Endothelial cell (in vitro differentiated cells): ENCODE measurements at regions not wholly inside any gene's neighbourhood (a gene's known extent, or its start where the extent isn't known, plus 50 kb on each side); places are given as distances from the start of the nearest gene placed in this dataset.

Source experiments
- DNase-seq: peaks from one replicate; pipeline ENCODE4 v3.0.0; 2021; ENCODE audit warnings: low spot score
- H3K27ac Mint-ChIP-seq: one replicate; pipeline ENCODE4 v1.8.0; 2021; ENCODE audit warnings: mixed read lengths, inconsistent platforms; ENCODE audit not compliant: unreplicated experiment
- H3K27me3 Mint-ChIP-seq: one replicate; pipeline ENCODE4 v1.8.0; 2021; ENCODE audit warnings: mild to moderate bottlenecking, moderate library complexity, mixed read lengths, inconsistent platforms; ENCODE audit not compliant: unreplicated experiment
- H3K36me3 Mint-ChIP-seq: one replicate; pipeline ENCODE4 v1.8.0; 2021; ENCODE audit warnings: mild to moderate bottlenecking, low read depth, mixed read lengths, inconsistent platforms; ENCODE audit not compliant: unreplicated experiment
- H3K4me1 Mint-ChIP-seq: one replicate; pipeline ENCODE4 v1.8.0; 2021; ENCODE audit warnings: mild to moderate bottlenecking, mixed read lengths, inconsistent platforms; ENCODE audit not compliant: unreplicated experiment
- H3K4me3 Mint-ChIP-seq: one replicate; pipeline ENCODE4 v1.8.0; 2021; ENCODE audit warnings: mild to moderate bottlenecking, mixed read lengths, inconsistent platforms; ENCODE audit not compliant: unreplicated experiment
- H3K9me3 Mint-ChIP-seq: one replicate; pipeline ENCODE4 v1.8.0; 2021; ENCODE audit warnings: mixed read lengths, inconsistent platforms; ENCODE audit not compliant: unreplicated experiment
- CTCF ChIP-seq: fragments of 200-600 bp; sonication (generic); IDR thresholded peaks from one replicate; pipeline ENCODE4 v1.5.0; 2021; ENCODE audit warnings: antibody characterized with exemption; ENCODE audit not compliant: unreplicated experiment

DNA sequence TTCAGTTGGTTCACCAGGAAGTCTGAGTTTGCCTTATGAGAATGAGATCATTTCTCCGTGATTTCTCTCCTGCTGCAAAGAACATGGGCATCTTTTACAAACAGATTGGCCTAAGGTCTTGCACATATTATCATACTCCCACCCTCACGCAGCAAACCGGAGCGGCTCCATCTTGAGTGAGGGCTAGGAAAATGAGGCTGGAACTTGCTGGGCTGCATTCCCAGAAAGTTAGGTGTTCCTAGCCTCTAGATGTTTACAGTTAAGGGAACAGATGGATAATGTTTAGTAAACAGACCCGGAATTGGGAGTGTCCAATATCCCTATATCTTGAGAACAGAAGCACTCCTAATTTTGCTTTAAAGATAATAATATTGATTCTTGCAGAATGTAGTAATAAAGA is 247.9 kb upstream of the VCX3A start:
- no peak for TF ChIP-seq CTCF
- no peaks in the 10 kb centered on the region for H3K9me3 Mint-ChIP-seq
- peaks cover 6% of the 10 kb centered on the region for H3K4me1 Mint-ChIP-seq
- no peak overlapping the region for H3K4me3 Mint-ChIP-seq
- DNase-seq, result no peak
- H3K27me3 Mint-ChIP-seq, result no peaks in the 10 kb centered on the region
- no peak overlapping the region for H3K27ac Mint-ChIP-seq
- H3K36me3 Mint-ChIP-seq, result no peaks in the 10 kb centered on the region

DNA sequence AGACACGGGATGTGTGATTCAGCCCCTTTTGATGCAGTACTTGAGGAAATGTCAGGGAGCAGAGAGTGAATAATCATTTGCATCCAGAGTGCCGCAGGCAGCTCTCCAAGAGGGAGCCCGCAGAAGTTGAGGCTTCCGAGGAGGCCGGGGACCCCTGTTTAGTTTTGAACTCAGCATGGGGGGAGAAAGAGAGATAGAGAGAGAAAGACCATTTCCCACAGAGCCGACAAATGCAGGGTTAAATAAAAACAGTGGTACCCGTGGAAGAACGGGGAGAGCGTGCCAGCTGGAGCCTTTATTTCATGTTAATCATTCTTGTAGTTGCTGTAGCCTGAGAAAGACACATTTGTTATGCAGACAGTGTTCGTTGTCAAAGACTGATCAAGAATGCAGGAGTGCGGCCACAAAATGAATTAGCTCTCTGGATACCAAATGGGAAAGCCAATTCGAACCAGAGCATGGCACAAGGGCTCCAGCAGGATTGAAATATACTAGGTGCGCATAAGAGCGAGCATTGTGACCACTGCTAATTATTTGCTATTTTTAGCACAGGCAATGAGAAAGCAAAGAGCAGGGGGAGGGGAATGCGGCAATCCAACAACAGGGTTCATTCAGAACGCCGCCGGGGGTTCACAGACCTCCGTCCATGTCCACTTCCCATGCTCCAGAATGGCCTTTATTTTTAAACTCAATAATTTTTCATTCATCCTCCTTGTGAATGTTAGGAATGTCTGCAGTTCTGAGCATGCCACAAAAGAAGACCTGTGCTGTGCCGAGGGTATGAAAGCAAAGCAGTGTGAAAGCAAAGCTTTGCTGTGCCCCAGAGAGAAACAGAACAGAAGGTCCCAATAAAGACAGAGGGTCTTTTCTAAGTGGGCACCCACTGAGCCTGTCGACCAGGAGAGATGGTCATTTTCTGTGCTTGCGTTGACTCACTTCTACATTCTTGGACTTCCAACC is 243.9 kb upstream of the VCX3A start:
- peaks cover 8% of the 10 kb centered on the region for H3K4me1 Mint-ChIP-seq
- DNase-seq, result no peak
- H3K9me3 Mint-ChIP-seq, result no peaks in the 10 kb centered on the region
- no peak overlapping the region for H3K27ac Mint-ChIP-seq
- H3K36me3 Mint-ChIP-seq, result no peaks in the 10 kb centered on the region
- H3K4me3 Mint-ChIP-seq, result no peak overlapping the region
- no peak for TF ChIP-seq CTCF
- no peaks in the 10 kb centered on the region for H3K27me3 Mint-ChIP-seq

- H3K27ac Mint-ChIP-seq, result no peak overlapping the region
- no peak for TF ChIP-seq CTCF
- H3K4me3 Mint-ChIP-seq, result no peak overlapping the region
- H3K9me3 Mint-ChIP-seq, result no peaks in the 10 kb centered on the region
- H3K27me3 Mint-ChIP-seq, result no peaks in the 10 kb centered on the region
- H3K36me3 Mint-ChIP-seq, result no peaks in the 10 kb centered on the region
- H3K4me1 Mint-ChIP-seq, result peaks cover 8% of the 10 kb centered on the region
- DNase-seq, result no peak
Measured at GRCh38 chrX:6777238-6778002, 242.5 kb upstream of the VCX3A start.

- Mint-ChIP-seq H3K9me3 (no peaks in the 10 kb centered on the region), H3K4me3 (no peak overlapping the region), H3K27ac (no peak overlapping the region), H3K4me1 (no peaks in the 10 kb centered on the region), H3K27me3 (no peaks in the 10 kb centered on the region), H3K36me3 (no peaks in the 10 kb centered on the region)
- no peak for TF ChIP-seq CTCF
- no peak for DNase-seq
Measured at GRCh38 chrX:6770936-6771335, 236.0 kb upstream of the VCX3A start.

- no peak overlapping the region for H3K27ac Mint-ChIP-seq
- TF ChIP-seq CTCF, result no peak
- H3K4me1 Mint-ChIP-seq, result no peaks in the 10 kb centered on the region
- H3K36me3 Mint-ChIP-seq, result no peaks in the 10 kb centered on the region
- H3K4me3 Mint-ChIP-seq, result no peak overlapping the region
- no peaks in the 10 kb centered on the region for H3K9me3 Mint-ChIP-seq
- DNase-seq, result no peak
- no peaks in the 10 kb centered on the region for H3K27me3 Mint-ChIP-seq
Measured at GRCh38 chrX:6768881-6769280, 234.0 kb upstream of the VCX3A start.
